NCI-H1694 treated with DMSO at 0.1 percent for 48 hours (cell line): ENCODE measurements at regions not wholly inside any gene's neighbourhood (a gene's known extent, or its start where the extent isn't known, plus 50 kb on each side); places are given as distances from the start of the nearest gene placed in this dataset.
"Not testable (repeated sequence)": the region's sequence is repeated elsewhere in the genome, so short reads cannot be mapped to it uniquely, and the experiment has no call there.

Source experiments
- DNase-seq: peaks from one replicate; lab custom pipeline; 2025; lab: John Stamatoyannopoulos, UW

GRCh38 chr18:59848002-59848401, 51.8 kb upstream of the PMAIP1 start:
- DNase-seq: no peak

- DNase-seq: not testable (repeated sequence)
Observed at GRCh38 chr18:59847491-59847846, 52.3 kb upstream of the PMAIP1 start.

GRCh38 chr18:59846814-59847490, 52.8 kb upstream of the PMAIP1 start:
- DNase-seq: no peak

- no peak for DNase-seq
Observed at GRCh38 chr18:59842947-59843346, 56.8 kb upstream of the PMAIP1 start.

GRCh38 chr18:59839931-59840685, 59.7 kb upstream of the PMAIP1 start:
- no peak for DNase-seq

GRCh38 chr18:59839246-59839645, 60.5 kb upstream of the PMAIP1 start:
- DNase-seq: no peak

GRCh38 chr18:59837586-59837985, 62.2 kb upstream of the PMAIP1 start:
- peak; percentile 54 for DNase-seq

- DNase-seq: no peak
Observed at GRCh38 chr18:59835605-59836379, 64.0 kb upstream of the PMAIP1 start.

- no peak for DNase-seq
Observed at GRCh38 chr18:59834267-59834666, 65.5 kb upstream of the PMAIP1 start.

- DNase-seq: no peak
Observed at GRCh38 chr18:59833785-59834184, 66.0 kb upstream of the PMAIP1 start.

GRCh38 chr18:59823596-59824195, 76.1 kb upstream of the PMAIP1 start:
- peak; percentile 40 for DNase-seq

- peak; percentile 29 for DNase-seq
Observed at GRCh38 chr18:59822612-59823550, 76.9 kb upstream of the PMAIP1 start.

- no peak for DNase-seq
Observed at GRCh38 chr18:59821983-59822382, 77.8 kb upstream of the PMAIP1 start.

GRCh38 chr18:59820663-59821062, 79.1 kb upstream of the PMAIP1 start:
- no peak for DNase-seq

GRCh38 chr18:59818769-59819168, 81.0 kb upstream of the PMAIP1 start:
- DNase-seq: no peak

- DNase-seq: no peak
Observed at GRCh38 chr18:59814891-59815290, 84.9 kb upstream of the PMAIP1 start.

- DNase-seq: no peak
Observed at GRCh38 chr18:59813942-59814341, 85.9 kb upstream of the PMAIP1 start.

- no peak for DNase-seq
Observed at GRCh38 chr18:59810735-59811520, 88.9 kb upstream of the PMAIP1 start.

GRCh38 chr18:59810183-59810582, 89.6 kb upstream of the PMAIP1 start:
- no peak for DNase-seq

- no peak for DNase-seq
Observed at GRCh38 chr18:59802031-59802430, 97.8 kb upstream of the PMAIP1 start.

GRCh38 chr18:59801576-59801975, 98.2 kb upstream of the PMAIP1 start:
- no peak for DNase-seq
